SK-N-SH (cell line): ENCODE measurements at regions not wholly inside any gene's neighbourhood (a gene's known extent, or its start where the extent isn't known, plus 50 kb on each side); places are given as distances from the start of the nearest gene placed in this dataset.
A peak's percentile ranks its signal among the peaks of the same experiment; 100 is the strongest.

Experiments
- CTCF ChIA-PET: fragments of 300-600, 350-600 bp; formaldehyde crosslinking; extraction: SDS; loops from one replicate; lab custom pipeline; 2021; lab: Yijun Ruan, JAX
- POLR2A ChIA-PET: fragments of 350-600 bp; sonication (Branson Sonifier 250); formaldehyde crosslinking; extraction: SDS; loops from one replicate; lab custom pipeline; 2020; ENCODE audit warnings: antibody characterized with exemption, inconsistent platforms; lab: Yijun Ruan, JAX
- DNase-seq: peaks from one replicate; pipeline ENCODE4 v3.0.0; 2012
- H2AFZ ChIP-seq: fragments of 200-600 bp; sonication (generic); 2 replicates; pipeline ENCODE4 v1.8.1; 2016; ENCODE audit warnings: antibody characterized with exemption, mild to moderate bottlenecking, low read depth
- H3F3A ChIP-seq: fragments of 200-600 bp; sonication (generic); replicated peaks from 2 replicates; pipeline ENCODE3; 2016; ENCODE audit warnings: antibody characterized with exemption, mild to moderate bottlenecking; ENCODE audit not compliant: insufficient read depth
- H3K27ac ChIP-seq, 2 experiments: fragments of 200-500 bp in 1 of 2; fragments of 200-600 bp in 1 of 2; sonication (Bioruptor generic) in 1 of 2; sonication (generic), shearing (Covaris generic) in 1 of 2; 2 replicates each; pipeline versions ENCODE4 v1.5.1 to v1.6.1; 2014 to 2016; ENCODE audit warnings: low read depth in 2 of 2, inconsistent platforms in 1 of 2, low read length in 1 of 2, mild to moderate bottlenecking in 1 of 2, mixed read lengths in 1 of 2
- H3K27me3 ChIP-seq: fragments of 200-600 bp; sonication (generic), shearing (Covaris generic); 2 replicates; pipeline ENCODE4 v1.6.1; 2016; ENCODE audit warnings: mixed run types; ENCODE audit not compliant: insufficient read depth
- H3K36me3 ChIP-seq, 2 experiments: fragments of 200-500 bp in 1 of 2; fragments of 200-600 bp in 1 of 2; sonication (Bioruptor generic) in 1 of 2; sonication (generic) in 1 of 2; replicated peaks in 1 of 2; 2 replicates each; pipeline versions ENCODE3 to v1.5.1; 2014 to 2016; ENCODE audit warnings: low read length in 1 of 2, mild to moderate bottlenecking in 1 of 2; ENCODE audit not compliant: insufficient read depth in 2 of 2, control insufficient read depth in 1 of 2
- H3K4me1 ChIP-seq, 2 experiments: fragments of 200-500 bp in 1 of 2; fragments of 200-600 bp in 1 of 2; sonication (Bioruptor generic) in 1 of 2; sonication (generic), shearing (Covaris generic) in 1 of 2; 2 replicates each; pipeline versions ENCODE4 v1.5.1 to v1.6.1; 2014 to 2016; ENCODE audit warnings: low read depth in 1 of 2, low read length in 1 of 2, mixed run types in 1 of 2; ENCODE audit not compliant: insufficient read depth in 2 of 2, control insufficient read depth in 1 of 2
- H3K4me2 ChIP-seq: fragments of 200-600 bp; sonication (generic), shearing (Covaris generic); 2 replicates; pipeline ENCODE4 v1.6.1; 2017; ENCODE audit warnings: mixed run types
- H3K4me3 ChIP-seq, 2 experiments: fragments of 200-500 bp in 1 of 2; fragments of 200-600 bp in 1 of 2; sonication (Bioruptor generic) in 1 of 2; sonication (generic), shearing (Covaris generic) in 1 of 2; 2 replicates each; pipeline versions ENCODE4 v1.5.1 to v1.8.1; 2014 to 2016; ENCODE audit warnings: low read depth in 2 of 2, inconsistent platforms in 1 of 2, low read length in 1 of 2, mild to moderate bottlenecking in 1 of 2, mixed read lengths in 1 of 2, moderate library complexity in 1 of 2
- H3K79me2 ChIP-seq: fragments of 200-600 bp; sonication (generic); 2 replicates; pipeline ENCODE4 v1.8.1; 2017; ENCODE audit warnings: mild to moderate bottlenecking; ENCODE audit not compliant: insufficient read depth
- H3K9ac ChIP-seq: fragments of 200-600 bp; sonication (generic); 2 replicates; pipeline ENCODE4 v1.6.1; 2017; ENCODE audit warnings: mixed run types
- H3K9me2 ChIP-seq: fragments of 200-600 bp; sonication (generic); 2 replicates; pipeline ENCODE4 v1.6.1; 2017; ENCODE audit warnings: mixed run types
- H3K9me3 ChIP-seq: fragments of 200-600 bp; sonication (generic); 2 replicates; pipeline ENCODE4 v1.6.1; 2017; ENCODE audit warnings: mixed run types, mild to moderate bottlenecking, moderate library complexity
- H4K20me1 ChIP-seq: fragments of 200-600 bp; sonication (generic); 2 replicates; pipeline ENCODE4 v1.6.1; 2017; ENCODE audit warnings: mild to moderate bottlenecking, mixed run types; ENCODE audit not compliant: insufficient read depth
- CHD2 ChIP-seq: fragments of 150-350 bp; IDR thresholded peaks from 2 replicates; pipeline ENCODE4 v1.6.1; 2018; ENCODE audit warnings: low read length; ENCODE audit not compliant: partially characterized antibody
- EP300 ChIP-seq, 2 experiments: IDR thresholded peaks; 2 replicates each; pipeline versions ENCODE4 v1.4.0 to v1.6.1; 2012; ENCODE audit warnings: borderline replicate concordance in 1 of 2, low read depth in 1 of 2, low read length in 1 of 2
- FOSL2 ChIP-seq: IDR thresholded peaks from 2 replicates; pipeline ENCODE4 v1.4.0; 2012; ENCODE audit warnings: low read depth, mild to moderate bottlenecking, moderate library complexity, borderline replicate concordance
- FOXJ3 ChIP-seq: sonication (generic); formaldehyde crosslinking; IDR thresholded peaks from 2 replicates; pipeline ENCODE4 v1.5.1; 2020; ENCODE audit warnings: mild to moderate bottlenecking, missing genetic modification reagents
- FOXM1 ChIP-seq: IDR thresholded peaks from 2 replicates; pipeline ENCODE4 v1.4.0; 2012; ENCODE audit warnings: low read depth, mild to moderate bottlenecking
- GATA2 ChIP-seq: sonication (generic); formaldehyde crosslinking; IDR thresholded peaks from 2 replicates; pipeline ENCODE4 v1.5.0; 2020; ENCODE audit warnings: mild to moderate bottlenecking, missing genetic modification reagents
- IRF3 ChIP-seq: fragments of 150-350 bp; IDR thresholded peaks from 2 replicates; pipeline ENCODE4 v1.6.1; 2016; ENCODE audit warnings: mild to moderate bottlenecking, low read depth, low read length
- JUND ChIP-seq: IDR thresholded peaks from 2 replicates; pipeline ENCODE4 v1.4.0; 2012
- MXI1 ChIP-seq: IDR thresholded peaks from 2 replicates; pipeline ENCODE4 v1.6.1; 2012; ENCODE audit warnings: mild to moderate bottlenecking, low read depth, low read length, improper control_type of control experiment
- RCOR1 ChIP-seq: fragments of 150-350 bp; IDR thresholded peaks from 2 replicates; pipeline ENCODE4 v1.6.1; 2017; ENCODE audit warnings: antibody characterized with exemption, low read length
- RXRA ChIP-seq: IDR thresholded peaks from 2 replicates; pipeline ENCODE4 v1.4.0; 2012; ENCODE audit warnings: low read depth, mild to moderate bottlenecking, borderline replicate concordance
- SIN3A ChIP-seq: IDR thresholded peaks from 2 replicates; pipeline ENCODE4 v1.6.1; 2012; ENCODE audit warnings: low read depth, mild to moderate bottlenecking, low read length, moderate library complexity, borderline replicate concordance
- USF1 ChIP-seq: IDR thresholded peaks from 2 replicates; pipeline ENCODE4 v1.4.0; 2012; ENCODE audit warnings: low read depth, borderline replicate concordance
- USF2 ChIP-seq: fragments of 150-350 bp; IDR thresholded peaks from 2 replicates; pipeline ENCODE4 v1.6.1; 2017; ENCODE audit warnings: antibody characterized with exemption, low read length, low read depth, borderline replicate concordance
- YY1 ChIP-seq: IDR thresholded peaks from 2 replicates; pipeline ENCODE4 v1.4.0; 2012; ENCODE audit warnings: low read depth, mild to moderate bottlenecking
- WGBS: methylation state at CpG from one replicate; pipeline ENCODE4 v1.1.6; 2017; ENCODE audit warnings: low lambda C conversion rate; 5-methylcytosine and 5-hydroxymethylcytosine counted together

DNA sequence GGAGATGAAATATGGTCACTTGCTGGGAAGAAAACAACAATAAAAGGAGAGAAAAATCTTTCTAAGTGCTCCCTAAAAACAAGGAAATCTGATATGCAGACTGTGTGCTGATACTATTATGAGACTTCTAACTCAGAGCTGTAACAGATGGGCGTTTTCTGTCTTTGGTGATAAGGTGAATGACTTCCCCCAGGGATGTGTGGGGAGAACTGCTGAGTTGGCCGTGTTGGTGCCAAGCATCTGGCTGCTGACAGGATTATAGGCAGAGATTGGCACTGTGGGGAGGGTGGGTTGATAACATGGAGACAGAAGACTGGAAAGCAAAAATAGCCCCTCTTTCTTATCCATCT lies 438.5 kb upstream of the PLXNA2 start:
- H3K4me3 ChIP-seq = no peak overlapping the region

GRCh38 chr1:208683141-208683540 lies 439.0 kb upstream of the PLXNA2 start:
- ChIA-PET POLR2A (no interaction called here), CTCF (interaction anchor here (0.7 to 1.3 kb wide), 3 partner anchors 31 to 520 kb away, joined by 3 to 5 read pairs (median 4); no protein-coding TSS in a partner anchor)
- DNase-seq = no peak

More for the DNA sequence above, 438.5 kb upstream of the PLXNA2 start:
- H3K9me2 ChIP-seq = no peaks in the 10 kb centered on the region
- WGBS = 32% methylated on average over 2 of the region's 2 CpGs
- DNase-seq = peak; percentile 12
- ChIA-PET CTCF (interaction anchor here (0.7 kb wide), 1 partner anchor 30 kb away, joined by 4 read pairs; no protein-coding TSS in a partner anchor), POLR2A (no interaction called here)
- peaks cover 0 to 3% of the 10 kb centered on the region in 2 experiments; a peak in 1 of 4 replicates for H3K4me1 ChIP-seq
- H2AFZ ChIP-seq = no peak overlapping the region
- peak overlapping the region in 1 of 2 experiments; percentile 6; a peak in 1 of 4 replicates for H3K27ac ChIP-seq
- H3K4me2 ChIP-seq = no peak overlapping the region
- no peak overlapping the region for H3K9ac ChIP-seq
- TF ChIP-seq SIN3A (no peak), GATA2 (CRISPR knock-in tag) (no peak), USF1 (no peak), FOSL2 (no peak)
- TF ChIP-seq, all 33 proteins: peak for 0
- H3K36me3 ChIP-seq = no peaks in the 10 kb centered on the region
- no peaks in the 10 kb centered on the region for H3K27me3 ChIP-seq
- H4K20me1 ChIP-seq = no peaks in the 10 kb centered on the region
- no peaks in the 10 kb centered on the region for H3K79me2 ChIP-seq
- no peaks in the 10 kb centered on the region for H3K9me3 ChIP-seq
- no peaks in the 10 kb centered on the region for H3F3A ChIP-seq

More at GRCh38 chr1:208683141-208683540, 439.0 kb upstream of the PLXNA2 start:
- Histone ChIP-seq H3K27me3 (no peaks in the 10 kb centered on the region), H3K9me3 (no peaks in the 10 kb centered on the region), H3K36me3 (no peaks in the 10 kb centered on the region), H2AFZ (no peak overlapping the region), H3F3A (no peaks in the 10 kb centered on the region), H3K79me2 (no peaks in the 10 kb centered on the region), H3K4me1 (peaks cover 0 to 3% of the 10 kb centered on the region in 2 experiments; a peak in 1 of 4 replicates), H3K4me2 (no peak overlapping the region), H4K20me1 (no peaks in the 10 kb centered on the region), H3K4me3 (no peak overlapping the region), H3K27ac (no peak overlapping the region), H3K9ac (no peak overlapping the region), H3K9me2 (no peaks in the 10 kb centered on the region)
- TF ChIP-seq USF2 (no peak), MXI1 (no peak), YY1 (no peak), RCOR1 (no peak), EP300 (IDR thresholded peaks at IDR 0.05; ENCODE audit: borderline replicate concordance in 1 of 2, low read depth in 1 of 2, low read length in 1 of 2) (no peak), FOXM1 (no peak), JUND (no peak), FOXJ3 (CRISPR knock-in tag) (no peak), IRF3 (no peak), CHD2 (no peak), RXRA (no peak)
